K562 (cell line): ENCODE measurements at regions not wholly inside any gene's neighbourhood (a gene's known extent, or its start where the extent isn't known, plus 50 kb on each side); places are given as distances from the start of the nearest gene placed in this dataset.

Experiments used
- E2F3 ChIP-seq: fragments of 250-450 bp; sonication (Bioruptor Pico); IDR thresholded peaks from 2 replicates; pipeline ENCODE4 v1.4.0; 2020; ENCODE audit warnings: mild to moderate bottlenecking
- FOSL1 ChIP-seq: fragments of 200-800 bp; sonication (Bioruptor generic); conservative IDR thresholded peaks from 2 replicates; pipeline ENCODE4 v1.6.1; 2016; ENCODE audit warnings: missing genetic modification characterization, missing compliant biosample characterization
- HIVEP1 ChIP-seq: fragments of 250-450 bp; sonication (Bioruptor Pico); IDR thresholded peaks from 2 replicates; pipeline ENCODE4 v1.4.0; 2020; ENCODE audit warnings: mild to moderate bottlenecking
- PBX2 ChIP-seq, 2 experiments: IDR thresholded peaks in 1 of 2; conservative IDR thresholded peaks in 1 of 2; 2 replicates each; pipeline ENCODE4 v1.6.1; 2016; ENCODE audit warnings: low read depth in 2 of 2, mild to moderate bottlenecking in 1 of 2, missing compliant biosample characterization in 1 of 2, missing genetic modification characterization in 1 of 2, moderate library complexity in 1 of 2
- RAD51 ChIP-seq: fragments of 450-650 bp; IDR thresholded peaks from 2 replicates; pipeline ENCODE4 v1.7.1; 2016; ENCODE audit warnings: low read depth, mild to moderate bottlenecking, borderline replicate concordance
- SP1 ChIP-seq: sonication (generic); formaldehyde crosslinking; IDR thresholded peaks from 2 replicates; pipeline ENCODE4 v1.8.1; 2022; ENCODE audit warnings: mild to moderate bottlenecking, missing genetic modification reagents
- ZEB2 ChIP-seq: fragments of 450-650 bp; IDR thresholded peaks from 2 replicates; pipeline ENCODE4 v1.6.1; 2016
- ZFP36 ChIP-seq: fragments of 150-350 bp; IDR thresholded peaks from 2 replicates; pipeline ENCODE4 v1.6.1; 2018; ENCODE audit warnings: low read length, low read depth; ENCODE audit not compliant: partially characterized antibody
- ZNF239 ChIP-seq: fragments of 250-450 bp; sonication (Bioruptor Pico); IDR thresholded peaks from 2 replicates; pipeline ENCODE4 v1.4.0; 2020; ENCODE audit warnings: mild to moderate bottlenecking
- TF ChIP-seq, protein P1 (sequence below): fragments of 250-450 bp; sonication (Bioruptor Pico); IDR thresholded peaks from 2 replicates; pipeline ENCODE4 v1.9.0; 2021; ENCODE audit warnings: mild to moderate bottlenecking
- TF ChIP-seq, protein P2 (sequence below): sonication (generic); formaldehyde crosslinking; IDR thresholded peaks from 2 replicates; pipeline ENCODE4 v1.5.0; 2020; ENCODE audit warnings: missing genetic modification reagents

GRCh38 chr7:84786073-84786472 is 400.8 kb downstream of the SEMA3D start:
- TF ChIP-seq ZEB2, result no peak
- TF ChIP-seq, protein P1, sequence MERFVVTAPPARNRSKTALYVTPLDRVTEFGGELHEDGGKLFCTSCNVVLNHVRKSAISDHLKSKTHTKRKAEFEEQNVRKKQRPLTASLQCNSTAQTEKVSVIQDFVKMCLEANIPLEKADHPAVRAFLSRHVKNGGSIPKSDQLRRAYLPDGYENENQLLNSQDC, result no peak
- no peak for TF ChIP-seq RAD51
- no peak for TF ChIP-seq SP1
- TF ChIP-seq PBX2 (CRISPR knock-in tag; IDR thresholded peaks at IDR 0.05; ENCODE audit: low read depth), result no peak
- TF ChIP-seq PBX2 (tag; conservative IDR thresholded peaks at IDR 0.05; ENCODE audit: low read depth), result no peak
- TF ChIP-seq ZNF239 (CRISPR knock-in tag), result no peak
- TF ChIP-seq E2F3 (CRISPR knock-in tag), result no peak
- no peak for TF ChIP-seq FOSL1 (tag)
- TF ChIP-seq HIVEP1 (CRISPR knock-in tag), result no peak
- TF ChIP-seq, protein P2, sequence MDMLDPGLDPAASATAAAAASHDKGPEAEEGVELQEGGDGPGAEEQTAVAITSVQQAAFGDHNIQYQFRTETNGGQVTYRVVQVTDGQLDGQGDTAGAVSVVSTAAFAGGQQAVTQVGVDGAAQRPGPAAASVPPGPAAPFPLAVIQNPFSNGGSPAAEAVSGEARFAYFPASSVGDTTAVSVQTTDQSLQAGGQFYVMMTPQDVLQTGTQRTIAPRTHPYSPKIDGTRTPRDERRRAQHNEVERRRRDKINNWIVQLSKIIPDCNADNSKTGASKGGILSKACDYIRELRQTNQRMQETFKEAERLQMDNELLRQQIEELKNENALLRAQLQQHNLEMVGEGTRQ (CRISPR knock-in tag), result no peak
- TF ChIP-seq ZFP36, result no peak
